IMR-90 (cell line): ENCODE measurements at regions not wholly inside any gene's neighbourhood (a gene's known extent, or its start where the extent isn't known, plus 50 kb on each side); places are given as distances from the start of the nearest gene placed in this dataset.
A peak's percentile ranks its signal among the peaks of the same experiment; 100 is the strongest.

Experiments used
- ATAC-seq: fragments of 200-7000 bp; cut with Tn5 transposase; 2 replicates; pipeline ENCODE4 v1.9.1; 2020; ENCODE audit warnings: low read depth, mild to moderate bottlenecking, moderate library complexity
- BruUV-seq: library from RNA; stranded (reverse); fragments of 400-500 nt; replicated peaks from 2 replicates; lab custom pipeline; 2021; lab: Mats Ljungman, UMichigan
- CTCF ChIA-PET: fragments of 300-600 bp; formaldehyde crosslinking; extraction: SDS; loops from one replicate; lab custom pipeline; 2021; ENCODE audit warnings: antibody characterized with exemption; lab: Yijun Ruan, JAX
- POLR2A ChIA-PET: fragments of 300-600 bp; sonication (Branson Sonifier 250); formaldehyde crosslinking; loops from one replicate; lab custom pipeline; 2022; ENCODE audit warnings: antibody characterized with exemption; ENCODE audit not compliant: unreplicated experiment; lab: Charles Lee
- DNase-seq: peaks from one replicate; pipeline ENCODE4 v3.0.0; 2013
- H2AFZ ChIP-seq: replicated peaks from 2 replicates; pipeline ENCODE3; 2013; ENCODE audit warnings: low read length, mild to moderate bottlenecking; ENCODE audit not compliant: poor library complexity
- H2AK5ac ChIP-seq: 2 replicates; pipeline ENCODE4 v1.6.1; 2013; ENCODE audit warnings: low read depth, low read length, inconsistent platforms
- H2AK9ac ChIP-seq: replicated peaks from 2 replicates; pipeline ENCODE3; 2013; ENCODE audit warnings: mild to moderate bottlenecking, low read depth, low read length, moderate library complexity; ENCODE audit not compliant: poor library complexity
- H2BK120ac ChIP-seq: 2 replicates; pipeline ENCODE4 v1.6.1; 2013; ENCODE audit warnings: low read depth, low read length, inconsistent platforms
- H2BK15ac ChIP-seq: 3 replicates; pipeline ENCODE4 v1.6.1; 2013; ENCODE audit warnings: low read depth, low read length, inconsistent platforms
- H2BK20ac ChIP-seq: 2 replicates; pipeline ENCODE4 v1.6.1; 2013; ENCODE audit warnings: low read depth, mild to moderate bottlenecking, inconsistent platforms, low read length, moderate library complexity
- H2BK5ac ChIP-seq: 2 replicates; pipeline ENCODE4 v1.6.1; 2013; ENCODE audit warnings: mild to moderate bottlenecking, low read depth, low read length, inconsistent platforms; ENCODE audit not compliant: poor library complexity, severe bottlenecking
- H3K14ac ChIP-seq: replicated peaks from 2 replicates; pipeline ENCODE4 v1.6.1; 2013; ENCODE audit warnings: low read depth, low read length, inconsistent platforms
- H3K18ac ChIP-seq: 2 replicates; pipeline ENCODE4 v1.6.1; 2013; ENCODE audit warnings: low read depth, low read length, control low read depth
- H3K23ac ChIP-seq: 2 replicates; pipeline ENCODE4 v1.6.1; 2013; ENCODE audit warnings: low read depth, low read length, inconsistent platforms
- H3K27ac ChIP-seq: 2 replicates; pipeline ENCODE4 v1.5.1; 2013; ENCODE audit warnings: mild to moderate bottlenecking, control low read depth, low read length; ENCODE audit not compliant: insufficient read depth
- H3K27me3 ChIP-seq: 2 replicates; pipeline ENCODE4 v1.6.1; 2013; ENCODE audit warnings: low read length; ENCODE audit not compliant: control insufficient read depth, insufficient read depth
- H3K36me3 ChIP-seq: 2 replicates; pipeline ENCODE4 v1.6.1; 2013; ENCODE audit warnings: low read length, mixed read lengths; ENCODE audit not compliant: control insufficient read depth, insufficient read depth
- H3K4ac ChIP-seq: 2 replicates; pipeline ENCODE4 v1.6.1; 2013; ENCODE audit warnings: low read depth, low read length, inconsistent platforms
- H3K4me1 ChIP-seq: 2 replicates; pipeline ENCODE4 v1.6.1; 2013; ENCODE audit warnings: low read length, mixed read lengths; ENCODE audit not compliant: control insufficient read depth, insufficient read depth
- H3K4me2 ChIP-seq: 2 replicates; pipeline ENCODE4 v1.6.1; 2013; ENCODE audit warnings: low read depth, mild to moderate bottlenecking, control low read depth, low read length, moderate library complexity
- H3K4me3 ChIP-seq: 2 replicates; pipeline ENCODE4 v1.5.1; 2013; ENCODE audit warnings: low read depth, mild to moderate bottlenecking, control low read depth, low read length, moderate library complexity; ENCODE audit not compliant: insufficient read depth
- H3K56ac ChIP-seq: 2 replicates; pipeline ENCODE4 v1.6.1; 2013; ENCODE audit warnings: low read length, inconsistent platforms; ENCODE audit not compliant: insufficient read depth; ENCODE audit errors: extremely low read depth
- H3K79me1 ChIP-seq, 2 experiments: 2 replicates each; pipeline ENCODE4 v1.6.1; 2013; ENCODE audit warnings: low read length in 2 of 2, inconsistent platforms in 1 of 2, low read depth in 1 of 2
- H3K9ac ChIP-seq: 2 replicates; pipeline ENCODE4 v1.6.1; 2013; ENCODE audit warnings: low read depth, low read length, control low read depth
- H3K9me1 ChIP-seq: 2 replicates; pipeline ENCODE4 v1.6.1; 2013; ENCODE audit warnings: low read length, inconsistent platforms; ENCODE audit not compliant: insufficient read depth
- H3K9me3 ChIP-seq: 2 replicates; pipeline ENCODE4 v1.6.1; 2013; ENCODE audit warnings: low read length; ENCODE audit not compliant: control insufficient read depth, insufficient read depth
- H4K20me1 ChIP-seq: 2 replicates; pipeline ENCODE4 v1.6.1; 2013; ENCODE audit warnings: low read length, inconsistent platforms; ENCODE audit not compliant: insufficient read depth
- H4K5ac ChIP-seq: 2 replicates; pipeline ENCODE4 v1.6.1; 2013; ENCODE audit warnings: mild to moderate bottlenecking, low read depth, low read length, control low read depth
- H4K8ac ChIP-seq, 2 experiments: 2 replicates each; pipeline ENCODE4 v1.6.1; 2013; ENCODE audit warnings: low read depth in 2 of 2, low read length in 2 of 2, control low read depth in 1 of 2, inconsistent platforms in 1 of 2
- H4K91ac ChIP-seq: 2 replicates; pipeline ENCODE4 v1.6.1; 2013; ENCODE audit warnings: low read depth, low read length, inconsistent platforms; ENCODE audit not compliant: insufficient read depth
- BHLHE40 ChIP-seq: fragments of 150-350 bp; IDR thresholded peaks from 2 replicates; pipeline ENCODE4 v1.6.1; 2016; ENCODE audit warnings: mild to moderate bottlenecking, low read depth, low read length
- CEBPB ChIP-seq: IDR thresholded peaks from 2 replicates; pipeline ENCODE4 v1.6.1; 2012; ENCODE audit warnings: low read depth, low read length, improper control_type of control experiment
- CHD1 ChIP-seq: IDR thresholded peaks from 2 replicates; pipeline ENCODE4 v1.6.1; 2012; ENCODE audit warnings: low read depth, low read length, improper control_type of control experiment
- FOS ChIP-seq: fragments of 150-350 bp; IDR thresholded peaks from 2 replicates; pipeline ENCODE4 v1.6.1; 2016; ENCODE audit warnings: low read depth, low read length
- MAFK ChIP-seq: IDR thresholded peaks from 2 replicates; pipeline ENCODE4 v1.6.1; 2012; ENCODE audit warnings: low read depth, low read length, improper control_type of control experiment
- MAZ ChIP-seq: IDR thresholded peaks from 2 replicates; pipeline ENCODE4 v1.6.1; 2012; ENCODE audit warnings: low read depth, mild to moderate bottlenecking, low read length, improper control_type of control experiment, moderate library complexity, borderline replicate concordance
- MXI1 ChIP-seq: IDR thresholded peaks from 2 replicates; pipeline ENCODE4 v1.6.1; 2012; ENCODE audit warnings: low read depth, mild to moderate bottlenecking, low read length, moderate library complexity, borderline replicate concordance
- POLR2A ChIP-seq: IDR thresholded peaks from 2 replicates; pipeline ENCODE4 v1.6.1; 2012; ENCODE audit warnings: mild to moderate bottlenecking, low read depth, low read length
- RAD21 ChIP-seq: IDR thresholded peaks from 2 replicates; pipeline ENCODE4 v1.6.1; 2012; ENCODE audit warnings: low read length, improper control_type of control experiment
- RCOR1 ChIP-seq: IDR thresholded peaks from 2 replicates; pipeline ENCODE4 v1.6.1; 2012; ENCODE audit warnings: mild to moderate bottlenecking, low read length, improper control_type of control experiment; ENCODE audit not compliant: insufficient replicate concordance
- RFX5 ChIP-seq: IDR thresholded peaks from 2 replicates; pipeline ENCODE4 v1.8.0; 2012; ENCODE audit warnings: low read depth, mild to moderate bottlenecking, low read length, moderate library complexity
- SMC3 ChIP-seq: fragments of 150-350 bp; IDR thresholded peaks from 2 replicates; pipeline ENCODE4 v1.6.1; 2016; ENCODE audit warnings: low read depth, mild to moderate bottlenecking, antibody characterized with exemption, low read length, moderate library complexity
- WGBS, 2 experiments: methylation state at CpG; one replicate each; pipeline versions ENCODE4 v1.1.5 to v1.1.7; 2013; ENCODE audit warnings: missing lambda C conversion rate in 2 of 2; ENCODE audit not compliant: insufficient read length in 1 of 2; ENCODE audit errors: extremely low coverage in 2 of 2; 5-methylcytosine and 5-hydroxymethylcytosine counted together
- dilution Hi-C: fragments of 300-500 bp; cut with HindIII; formaldehyde crosslinking; loops from one replicate; pipeline ENCODE4 v1.14.3; 2018; ENCODE audit warnings: low sequenced_read_pairs; ENCODE audit not compliant: unreplicated experiment
- in situ Hi-C: fragments of 300-500 bp; cut with MboI; formaldehyde crosslinking; loops from 3 replicates; pipeline ENCODE4 v1.14.3; 2019; ENCODE audit warnings: low sequenced_read_pairs, inconsistent platforms, mixed read lengths
- intact Hi-C: fragments of 100-400 bp; cut with micrococcal nuclease; formaldehyde crosslinking; loops from 2 replicates; pipeline ENCODE4 v1.10.0; 2022
- TF ChIP-seq, protein P1 (sequence below): fragments of 150-350 bp; IDR thresholded peaks from 2 replicates; pipeline ENCODE4 v1.6.1; 2017; ENCODE audit warnings: mild to moderate bottlenecking, antibody characterized with exemption, low read length, low read depth
- TF ChIP-seq, protein P2 (sequence below): fragments of 150-350 bp; IDR thresholded peaks from 2 replicates; pipeline ENCODE4 v1.6.1; 2016; ENCODE audit warnings: low read depth, mild to moderate bottlenecking, low read length, moderate library complexity, borderline replicate concordance

GRCh38 chr17:69779378-69780214, 295.4 kb upstream of the KCNJ16 start:
- no TSS peak for BruUV-seq
- peak overlapping the region; percentile 67 for H2BK20ac ChIP-seq
- H2BK120ac ChIP-seq, result peak overlapping the region; percentile 80
- dilution Hi-C loops, result no loop called here
- no peak overlapping the region for H3K4me3 ChIP-seq
- peak overlapping the region; percentile 83 for H4K5ac ChIP-seq
- WGBS, 2 experiments, result 100% methylated on average over 2 of the region's 8 CpGs; no CpG with 5 or more reads in 1 of the 2 experiments
- no peaks in the 10 kb centered on the region for H3K79me1 ChIP-seq
- H2BK15ac ChIP-seq, result peak overlapping the region; percentile 54
- no peak overlapping the region for H3K56ac ChIP-seq
- ChIA-PET POLR2A (interaction anchor here (0.7 kb wide), 1 partner anchor 11 kb away, joined by 3 read pairs; no protein-coding TSS in a partner anchor), CTCF (interaction anchor here (1.0 kb wide), 1 partner anchor 170 kb away, joined by 3 read pairs; no protein-coding TSS in a partner anchor)
- no peaks in the 10 kb centered on the region for H3K27me3 ChIP-seq
- no peaks in the 10 kb centered on the region for H3K9me1 ChIP-seq
- peak overlapping the region; percentile 78 for H3K4ac ChIP-seq
- peak overlapping the region; percentile 87 for H3K27ac ChIP-seq
- intact Hi-C loops, result loop anchor here (5.0 kb wide), 1 partner anchor 172 kb away; no protein-coding TSS in a partner anchor
- H2AFZ ChIP-seq, result no peak overlapping the region
- peaks cover 1% of the 10 kb centered on the region; the same call in 1 of the 2 replicates for H3K9me3 ChIP-seq
- no peak overlapping the region for H2AK9ac ChIP-seq
- H3K36me3 ChIP-seq, result no peaks in the 10 kb centered on the region
- H4K8ac ChIP-seq, result peak overlapping the region; percentile 43 to 77; a peak in 2 of 4 replicates
- H3K9ac ChIP-seq, result no peak overlapping the region
- DNase-seq, result peak; percentile 90
- peak overlapping the region; percentile 85 for H2AK5ac ChIP-seq
- TF ChIP-seq RCOR1 (no peak), MAFK (no peak), BHLHE40 (peak; percentile 89), POLR2A (no peak), FOS (peak; percentile 21; the same call in 1 of the 2 replicates), MAZ (no peak), RAD21 (no peak), CHD1 (no peak), CEBPB (peak; percentile 92), RFX5 (no peak), SMC3 (no peak), MXI1 (no peak)
- TF ChIP-seq, protein P1, sequence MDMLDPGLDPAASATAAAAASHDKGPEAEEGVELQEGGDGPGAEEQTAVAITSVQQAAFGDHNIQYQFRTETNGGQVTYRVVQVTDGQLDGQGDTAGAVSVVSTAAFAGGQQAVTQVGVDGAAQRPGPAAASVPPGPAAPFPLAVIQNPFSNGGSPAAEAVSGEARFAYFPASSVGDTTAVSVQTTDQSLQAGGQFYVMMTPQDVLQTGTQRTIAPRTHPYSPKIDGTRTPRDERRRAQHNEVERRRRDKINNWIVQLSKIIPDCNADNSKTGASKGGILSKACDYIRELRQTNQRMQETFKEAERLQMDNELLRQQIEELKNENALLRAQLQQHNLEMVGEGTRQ, result 0 out of 2 replicates have a peak, but pooled peaks have one; percentile 2
- TF ChIP-seq, protein P2, sequence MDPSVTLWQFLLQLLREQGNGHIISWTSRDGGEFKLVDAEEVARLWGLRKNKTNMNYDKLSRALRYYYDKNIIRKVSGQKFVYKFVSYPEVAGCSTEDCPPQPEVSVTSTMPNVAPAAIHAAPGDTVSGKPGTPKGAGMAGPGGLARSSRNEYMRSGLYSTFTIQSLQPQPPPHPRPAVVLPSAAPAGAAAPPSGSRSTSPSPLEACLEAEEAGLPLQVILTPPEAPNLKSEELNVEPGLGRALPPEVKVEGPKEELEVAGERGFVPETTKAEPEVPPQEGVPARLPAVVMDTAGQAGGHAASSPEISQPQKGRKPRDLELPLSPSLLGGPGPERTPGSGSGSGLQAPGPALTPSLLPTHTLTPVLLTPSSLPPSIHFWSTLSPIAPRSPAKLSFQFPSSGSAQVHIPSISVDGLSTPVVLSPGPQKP, result no peak
- H3K23ac ChIP-seq, result peak overlapping the region; percentile 73; the same call in 1 of the 2 replicates
- H3K4me1 ChIP-seq, result peaks cover 2% of the 10 kb centered on the region; the same call in 1 of the 2 replicates
- H3K18ac ChIP-seq, result peak overlapping the region; percentile 82
- H4K20me1 ChIP-seq, result no peaks in the 10 kb centered on the region
- peak overlapping the region; percentile 73 for H4K91ac ChIP-seq
- in situ Hi-C loops, result no loop called here
- H2BK5ac ChIP-seq, result peak overlapping the region; percentile 53
- ATAC-seq, result peak; percentile 76
- peak overlapping the region; percentile 79 for H3K14ac ChIP-seq
- no peak overlapping the region for H3K4me2 ChIP-seq
